ENCODE measurements at regions not wholly inside any gene's neighbourhood (a gene's known extent, or its start where the extent isn't known, plus 50 kb on each side); places are given as distances from the start of the nearest gene placed in this dataset.

DNA sequence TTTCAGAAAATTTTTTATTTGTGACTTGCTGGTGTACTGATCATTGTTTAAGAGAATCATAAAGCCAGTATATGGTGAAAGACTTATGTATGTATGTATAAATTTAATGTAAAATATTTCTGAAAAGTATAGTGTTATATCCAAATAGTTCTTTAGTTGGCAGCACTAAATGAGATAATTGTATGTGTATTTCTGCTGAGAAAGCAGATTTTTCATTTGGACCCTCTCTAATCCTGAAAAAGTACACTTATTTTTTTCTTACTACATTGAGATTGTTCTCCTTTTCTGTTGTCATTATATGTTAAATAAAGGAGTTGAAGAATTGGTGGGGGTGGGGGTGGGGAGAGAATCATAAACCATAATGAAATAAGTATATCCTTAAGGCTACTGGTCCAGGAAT lies 324.9 kb upstream of the SUCLG2 start:
- TF ChIP-seq, protein P1, sequence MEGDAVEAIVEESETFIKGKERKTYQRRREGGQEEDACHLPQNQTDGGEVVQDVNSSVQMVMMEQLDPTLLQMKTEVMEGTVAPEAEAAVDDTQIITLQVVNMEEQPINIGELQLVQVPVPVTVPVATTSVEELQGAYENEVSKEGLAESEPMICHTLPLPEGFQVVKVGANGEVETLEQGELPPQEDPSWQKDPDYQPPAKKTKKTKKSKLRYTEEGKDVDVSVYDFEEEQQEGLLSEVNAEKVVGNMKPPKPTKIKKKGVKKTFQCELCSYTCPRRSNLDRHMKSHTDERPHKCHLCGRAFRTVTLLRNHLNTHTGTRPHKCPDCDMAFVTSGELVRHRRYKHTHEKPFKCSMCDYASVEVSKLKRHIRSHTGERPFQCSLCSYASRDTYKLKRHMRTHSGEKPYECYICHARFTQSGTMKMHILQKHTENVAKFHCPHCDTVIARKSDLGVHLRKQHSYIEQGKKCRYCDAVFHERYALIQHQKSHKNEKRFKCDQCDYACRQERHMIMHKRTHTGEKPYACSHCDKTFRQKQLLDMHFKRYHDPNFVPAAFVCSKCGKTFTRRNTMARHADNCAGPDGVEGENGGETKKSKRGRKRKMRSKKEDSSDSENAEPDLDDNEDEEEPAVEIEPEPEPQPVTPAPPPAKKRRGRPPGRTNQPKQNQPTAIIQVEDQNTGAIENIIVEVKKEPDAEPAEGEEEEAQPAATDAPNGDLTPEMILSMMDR (IDR thresholded peaks at IDR 0.05), result no peak
- TF ChIP-seq EP300 (IDR thresholded peaks at IDR 0.05) (no peak), POLR2A (IDR thresholded peaks at IDR 0.05) (no peak), POLR2AphosphoS5 (IDR thresholded peaks at IDR 0.05) (no peak)
